ENCODE measurements at regions not wholly inside any gene's neighbourhood (a gene's known extent, or its start where the extent isn't known, plus 50 kb on each side); places are given as distances from the start of the nearest gene placed in this dataset.

DNA sequence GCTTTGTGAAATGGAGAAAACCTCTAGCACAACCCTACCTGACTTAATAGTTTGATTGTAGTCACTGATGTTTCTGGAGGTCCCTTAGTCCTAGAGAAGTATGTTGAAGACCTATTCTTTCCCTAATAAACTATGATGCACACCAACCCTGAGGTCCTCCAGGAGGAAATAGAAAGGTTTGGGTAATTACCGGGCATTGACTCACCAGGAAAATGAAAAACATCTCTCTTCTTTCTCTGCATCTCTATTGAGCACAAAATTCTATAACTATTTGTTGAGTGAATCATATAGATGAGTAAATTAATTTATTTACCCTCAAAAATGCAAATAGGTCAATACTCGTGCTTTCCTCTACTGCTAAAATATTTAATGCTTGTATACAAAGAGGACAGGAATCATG, 582.4 kb upstream of the FAM241A start:
- Histone ChIP-seq H3K4me2 (ENCODE audit: insufficient read depth, low read length) (no peak overlapping the region), H3K79me2 (ENCODE audit: control insufficient read depth, insufficient read depth, low read length) (no peaks in the 10 kb centered on the region), H3K4me1 (ENCODE audit: control insufficient read depth, extremely low read depth, insufficient read depth, low read length) (peaks cover 4% of the 10 kb centered on the region), H2AFZ (ENCODE audit: low read depth, low read length) (no peak overlapping the region), H3K9ac (replicated peaks; ENCODE audit: extremely low read depth, insufficient read depth, low read length) (no peak overlapping the region), H3K36me3 (ENCODE audit: control insufficient read depth in 2 of 2, extremely low read depth in 1 of 2, insufficient read depth in 2 of 2, low read length in 2 of 2) (no peaks in the 10 kb centered on the region), H3K27ac (ENCODE audit: insufficient read depth, low read depth, low read length) (no peak overlapping the region), H3K9me1 (replicated peaks; ENCODE audit: control insufficient read depth, extremely low read depth, insufficient read depth, low read length) (no peaks in the 10 kb centered on the region), H3K9me3 (replicated peaks; ENCODE audit: control insufficient read depth, insufficient read depth, low read length) (no peaks in the 10 kb centered on the region), H3K4me3 (replicated peaks in 1 of 3; ENCODE audit: insufficient read depth in 1 of 3, low read depth in 1 of 3, low read length in 3 of 3) (no peak overlapping the region), H4K20me1 (replicated peaks; ENCODE audit: control insufficient read depth, extremely low read depth, insufficient read depth, low read length) (no peaks in the 10 kb centered on the region), H3K27me3 (ENCODE audit: control insufficient read depth in 2 of 2, insufficient read depth in 2 of 2, low read length in 2 of 2) (no peaks in the 10 kb centered on the region)
- no TSS peak for BruUV-seq (replicated peaks)
- FAIRE-seq (no peak), DNase-seq (ENCODE audit: low read depth, low spot score) (peak; percentile 9)
- intact Hi-C loops (cut with micrococcal nuclease): no loop called here
- ChIA-PET POLR2A (no interaction called here), CTCF (interaction anchor here (1.7 kb wide), 1 partner anchor 10 kb away, joined by 5 read pairs; no protein-coding TSS in a partner anchor)
- dilution Hi-C loops (cut with MboI; ENCODE audit: extremely low pct_ligation_motif_present, low sequenced_read_pairs): no loop called here
- TF ChIP-seq FOS (IDR thresholded peaks at IDR 0.05; ENCODE audit: borderline replicate concordance, insufficient read depth, low read length): peak; percentile 33
- TF ChIP-seq JUN (IDR thresholded peaks at IDR 0.05; ENCODE audit: borderline replicate concordance, insufficient read depth, insufficient read length, low read depth): no peak

DNA sequence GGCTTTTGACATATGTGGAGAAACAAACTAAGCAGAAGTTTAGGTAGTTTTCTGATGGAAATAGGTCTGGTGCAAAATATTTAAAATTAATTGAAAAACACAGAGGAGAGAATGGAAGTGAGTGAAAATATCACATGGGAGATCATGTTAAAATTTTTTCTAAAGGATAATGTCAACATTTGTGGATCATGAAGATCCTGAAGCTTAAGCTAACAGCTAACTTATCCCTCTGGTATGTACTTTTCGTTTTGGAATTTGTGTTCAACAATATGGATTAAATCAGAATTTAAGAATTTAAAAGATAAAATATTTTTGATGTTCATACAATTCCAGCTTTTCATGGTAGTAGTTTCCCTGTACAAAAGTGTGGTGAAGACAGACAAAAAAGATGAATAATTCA, 572.8 kb upstream of the FAM241A start:
- no peak overlapping the region for H3K9ac ChIP-seq (replicated peaks; ENCODE audit: extremely low read depth, insufficient read depth, low read length)
- TF ChIP-seq JUN (IDR thresholded peaks at IDR 0.05; ENCODE audit: borderline replicate concordance, insufficient read depth, insufficient read length, low read depth): no peak
- TF ChIP-seq MYC (IDR thresholded peaks at IDR 0.05; ENCODE audit: low read depth, low read length): no peak
- TF ChIP-seq EZH2 (IDR thresholded peaks at IDR 0.05; ENCODE audit: borderline replicate concordance, low read depth, low read length, severe bottlenecking): no peak
- TF ChIP-seq, protein P1, sequence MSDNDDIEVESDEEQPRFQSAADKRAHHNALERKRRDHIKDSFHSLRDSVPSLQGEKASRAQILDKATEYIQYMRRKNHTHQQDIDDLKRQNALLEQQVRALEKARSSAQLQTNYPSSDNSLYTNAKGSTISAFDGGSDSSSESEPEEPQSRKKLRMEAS (IDR thresholded peaks at IDR 0.05; ENCODE audit: insufficient read depth, insufficient read length): no peak
- no peak for TF ChIP-seq FOS (IDR thresholded peaks at IDR 0.05; ENCODE audit: borderline replicate concordance, insufficient read depth, low read length)
- no peak for TF ChIP-seq POLR2A (IDR thresholded peaks at IDR 0.05; ENCODE audit: low read depth, low read length)
- no peak for TF ChIP-seq GATA2 (IDR thresholded peaks at IDR 0.05; ENCODE audit: insufficient read depth, insufficient read length, low read depth, low read length)
- no peak for TF ChIP-seq POLR2AphosphoS5 (IDR thresholded peaks at IDR 0.05; ENCODE audit: insufficient read depth, low read depth, low read length)
- TF ChIP-seq, protein P2, sequence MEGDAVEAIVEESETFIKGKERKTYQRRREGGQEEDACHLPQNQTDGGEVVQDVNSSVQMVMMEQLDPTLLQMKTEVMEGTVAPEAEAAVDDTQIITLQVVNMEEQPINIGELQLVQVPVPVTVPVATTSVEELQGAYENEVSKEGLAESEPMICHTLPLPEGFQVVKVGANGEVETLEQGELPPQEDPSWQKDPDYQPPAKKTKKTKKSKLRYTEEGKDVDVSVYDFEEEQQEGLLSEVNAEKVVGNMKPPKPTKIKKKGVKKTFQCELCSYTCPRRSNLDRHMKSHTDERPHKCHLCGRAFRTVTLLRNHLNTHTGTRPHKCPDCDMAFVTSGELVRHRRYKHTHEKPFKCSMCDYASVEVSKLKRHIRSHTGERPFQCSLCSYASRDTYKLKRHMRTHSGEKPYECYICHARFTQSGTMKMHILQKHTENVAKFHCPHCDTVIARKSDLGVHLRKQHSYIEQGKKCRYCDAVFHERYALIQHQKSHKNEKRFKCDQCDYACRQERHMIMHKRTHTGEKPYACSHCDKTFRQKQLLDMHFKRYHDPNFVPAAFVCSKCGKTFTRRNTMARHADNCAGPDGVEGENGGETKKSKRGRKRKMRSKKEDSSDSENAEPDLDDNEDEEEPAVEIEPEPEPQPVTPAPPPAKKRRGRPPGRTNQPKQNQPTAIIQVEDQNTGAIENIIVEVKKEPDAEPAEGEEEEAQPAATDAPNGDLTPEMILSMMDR (IDR thresholded peaks at IDR 0.05; ENCODE audit: extremely low read depth in 1 of 2, insufficient read depth in 1 of 2, low read depth in 1 of 2, low read length in 2 of 2): no peak
- H3K4me3 ChIP-seq (replicated peaks in 1 of 3; ENCODE audit: insufficient read depth in 1 of 3, low read depth in 1 of 3, low read length in 3 of 3): no peak overlapping the region
- no peaks in the 10 kb centered on the region for H3K9me3 ChIP-seq (replicated peaks; ENCODE audit: control insufficient read depth, insufficient read depth, low read length)
- no peaks in the 10 kb centered on the region for H3K9me1 ChIP-seq (replicated peaks; ENCODE audit: control insufficient read depth, extremely low read depth, insufficient read depth, low read length)
- H3K27ac ChIP-seq (ENCODE audit: insufficient read depth, low read depth, low read length): no peak overlapping the region
- H3K4me2 ChIP-seq (ENCODE audit: insufficient read depth, low read length): no peak overlapping the region
- BruUV-seq (replicated peaks): no TSS peak
- dilution Hi-C loops (cut with MboI; ENCODE audit: extremely low pct_ligation_motif_present, low sequenced_read_pairs) (no loop called here), intact Hi-C loops (cut with micrococcal nuclease) (no loop called here)
- no peaks in the 10 kb centered on the region for H3K79me2 ChIP-seq (ENCODE audit: control insufficient read depth, insufficient read depth, low read length)
- H3K27me3 ChIP-seq (ENCODE audit: control insufficient read depth in 2 of 2, insufficient read depth in 2 of 2, low read length in 2 of 2): no peaks in the 10 kb centered on the region
- DNase-seq (ENCODE audit: low read depth, low spot score): no peak
- CTCF ChIA-PET: interaction anchor here (0.6 to 1.0 kb wide), 3 partner anchors 8 to 15 kb away, joined by 4 to 5 read pairs (median 4); no protein-coding TSS in a partner anchor
- no peak overlapping the region for H2AFZ ChIP-seq (ENCODE audit: low read depth, low read length)
- H3K4me1 ChIP-seq (ENCODE audit: control insufficient read depth, extremely low read depth, insufficient read depth, low read length): no peaks in the 10 kb centered on the region
- POLR2A ChIA-PET: no interaction called here
- no peak for FAIRE-seq
- H3K36me3 ChIP-seq (ENCODE audit: control insufficient read depth in 2 of 2, extremely low read depth in 1 of 2, insufficient read depth in 2 of 2, low read length in 2 of 2): no peaks in the 10 kb centered on the region
- H4K20me1 ChIP-seq (replicated peaks; ENCODE audit: control insufficient read depth, extremely low read depth, insufficient read depth, low read length): no peaks in the 10 kb centered on the region

All from endothelial cell of umbilical vein (primary cell).